HG03095 (cell line): ENCODE measurements at regions not wholly inside any gene's neighbourhood (a gene's known extent, or its start where the extent isn't known, plus 50 kb on each side); places are given as distances from the start of the nearest gene placed in this dataset.

Source experiments
- ATAC-seq: cut with Tn5 transposase; IDR thresholded peaks from one replicate; pipeline ENCODE4 v1.9.1; 2021; ENCODE audit warnings: moderate library complexity; ENCODE audit not compliant: unreplicated experiment

DNA sequence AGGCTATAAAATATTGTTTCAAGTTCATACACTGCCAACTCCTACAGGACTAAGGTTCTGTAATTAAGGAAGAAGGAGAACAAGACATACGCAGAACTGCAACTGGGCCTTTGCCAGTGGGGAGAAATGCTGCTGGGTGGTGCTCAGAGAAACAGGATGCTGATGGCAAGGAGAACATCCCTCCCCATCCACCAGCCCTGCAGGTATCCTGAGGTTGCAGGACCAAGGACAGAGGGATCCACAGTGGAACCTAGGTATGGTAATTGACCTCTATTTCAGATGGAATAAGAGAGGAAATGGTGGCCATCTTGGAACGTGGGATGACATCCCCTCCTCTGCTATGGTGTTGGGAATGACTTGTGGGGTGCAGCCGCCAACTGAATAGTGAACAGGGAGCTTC, 206.3 kb upstream of the S1PR3 start:
- ATAC-seq = no peak

DNA sequence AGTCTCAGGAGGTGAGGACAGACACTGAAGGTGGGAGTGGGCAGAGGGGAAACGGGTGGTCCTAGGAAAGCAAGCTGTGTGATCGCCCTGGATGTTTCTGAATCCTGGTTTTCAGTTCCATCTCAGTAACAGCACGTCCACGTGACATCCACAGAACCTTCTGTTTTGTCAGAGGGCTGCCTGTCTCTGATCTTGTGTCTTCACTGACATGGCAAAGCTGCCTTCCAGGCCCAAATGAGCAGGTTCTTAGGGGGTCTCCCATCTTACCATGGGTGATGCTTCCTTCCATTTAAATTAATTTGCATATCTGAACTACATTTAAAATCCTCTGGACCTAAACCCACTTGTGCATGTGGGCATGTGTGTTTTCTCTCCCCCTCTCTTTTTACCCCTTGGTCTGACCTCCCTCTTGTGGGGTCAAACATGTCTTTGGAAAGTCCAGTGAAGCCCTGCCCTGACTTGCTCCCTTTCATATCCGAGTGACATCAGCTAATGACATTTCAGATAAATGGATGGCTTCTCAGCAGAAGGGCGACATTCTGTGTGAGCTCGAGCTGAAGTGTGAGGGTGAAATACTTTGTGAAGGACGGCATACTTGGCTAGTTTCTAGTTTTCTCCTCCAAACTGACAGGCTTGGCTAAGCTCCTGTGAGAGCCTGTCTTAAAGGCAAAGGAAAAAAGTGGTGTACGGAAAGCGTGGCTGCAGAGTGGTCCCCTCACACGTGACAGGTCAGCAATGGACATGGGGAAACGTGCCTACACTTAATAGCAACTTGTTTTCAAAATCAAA, 204.8 kb upstream of the S1PR3 start:
- no peak for ATAC-seq

DNA sequence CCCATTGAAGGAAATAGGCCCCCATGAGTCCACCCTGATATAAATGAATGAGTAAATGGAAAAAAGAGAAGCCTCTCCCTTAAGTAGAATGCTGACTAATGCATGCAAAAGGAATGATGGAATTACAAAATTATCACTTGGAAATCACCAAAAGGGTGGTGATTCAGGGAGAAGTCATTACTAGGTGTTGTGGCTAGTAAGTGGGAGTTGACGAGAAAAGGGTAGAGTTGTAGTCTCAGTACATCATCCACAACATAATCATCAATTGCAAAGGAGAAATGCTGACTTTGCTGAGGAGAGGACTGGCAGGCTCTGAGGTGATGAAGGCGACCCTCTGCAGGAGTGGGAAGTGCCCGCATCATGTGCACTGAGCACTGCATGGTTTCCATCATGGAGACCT, 201.5 kb upstream of the S1PR3 start:
- no peak for ATAC-seq

DNA sequence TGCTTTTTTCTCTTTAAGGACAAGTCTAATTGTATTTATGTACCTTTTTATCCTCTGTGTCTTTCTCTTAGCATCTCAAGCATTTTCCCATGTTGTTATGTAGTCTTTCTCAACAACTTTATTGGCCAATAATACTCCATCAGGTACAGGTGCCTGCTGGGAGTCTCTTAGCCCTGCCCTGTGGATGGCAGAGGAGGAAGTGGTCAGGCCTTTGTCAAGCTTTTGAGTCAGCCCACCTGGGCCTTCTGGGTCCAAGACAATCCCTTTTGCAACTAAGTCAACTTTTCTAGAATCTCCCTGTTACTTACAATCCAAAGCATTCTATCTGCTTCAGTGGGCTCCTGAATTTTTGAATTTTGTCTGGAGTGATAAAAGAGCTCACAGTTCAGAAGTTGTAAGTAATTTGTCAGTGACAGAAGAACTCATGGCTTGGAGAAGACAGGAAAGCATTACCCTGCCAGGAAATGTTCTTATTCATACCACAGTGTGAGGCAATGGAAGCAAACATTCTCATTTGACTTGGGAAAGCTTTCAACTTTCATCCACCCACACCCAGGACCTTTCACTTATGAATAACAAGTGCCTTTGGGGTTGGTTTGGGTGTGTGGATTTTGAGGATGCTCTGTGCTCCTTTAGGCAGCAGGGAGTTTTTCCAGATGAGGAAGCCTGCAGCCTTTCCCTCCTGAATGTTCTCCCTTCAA, 200.0 kb upstream of the S1PR3 start:
- ATAC-seq = no peak

DNA sequence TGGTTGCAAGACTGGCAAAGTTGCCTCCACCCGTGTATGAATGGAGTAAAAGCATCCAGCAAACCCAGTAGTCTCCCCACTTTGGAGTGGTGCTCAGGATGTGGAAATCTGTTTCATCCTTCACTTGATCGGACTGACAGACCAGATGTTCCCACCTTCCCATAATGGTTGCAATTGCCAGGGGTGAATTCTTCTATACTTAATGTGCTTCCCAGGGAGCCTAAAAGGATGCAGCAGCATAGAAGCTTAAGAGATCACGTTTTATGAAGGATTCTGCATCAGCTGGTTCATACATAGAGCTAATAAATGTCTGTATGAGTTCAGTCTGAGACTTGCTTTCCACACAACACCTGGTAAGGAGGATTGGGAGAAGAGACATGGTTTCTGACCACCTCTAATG, 198.8 kb upstream of the S1PR3 start:
- no peak for ATAC-seq

DNA sequence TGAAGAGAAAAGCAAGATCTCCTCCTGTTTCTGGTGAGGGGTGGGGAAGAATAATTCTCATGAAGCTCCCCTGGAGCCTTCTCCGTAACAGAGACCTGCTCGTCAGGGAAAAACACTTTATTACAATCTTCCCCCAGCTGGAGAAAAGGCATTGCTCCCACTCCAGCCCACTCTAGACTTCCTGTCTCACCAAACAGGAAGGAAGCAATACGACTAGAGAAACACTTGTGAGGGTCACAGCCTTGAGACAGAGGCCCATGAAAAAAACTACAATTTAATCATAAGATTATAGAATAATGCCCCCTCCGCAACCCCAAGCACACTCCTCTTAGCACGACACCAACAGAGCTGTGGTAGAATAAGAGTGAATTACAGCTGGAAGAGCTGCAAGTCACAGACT, 197.2 kb upstream of the S1PR3 start:
- ATAC-seq = no peak

DNA sequence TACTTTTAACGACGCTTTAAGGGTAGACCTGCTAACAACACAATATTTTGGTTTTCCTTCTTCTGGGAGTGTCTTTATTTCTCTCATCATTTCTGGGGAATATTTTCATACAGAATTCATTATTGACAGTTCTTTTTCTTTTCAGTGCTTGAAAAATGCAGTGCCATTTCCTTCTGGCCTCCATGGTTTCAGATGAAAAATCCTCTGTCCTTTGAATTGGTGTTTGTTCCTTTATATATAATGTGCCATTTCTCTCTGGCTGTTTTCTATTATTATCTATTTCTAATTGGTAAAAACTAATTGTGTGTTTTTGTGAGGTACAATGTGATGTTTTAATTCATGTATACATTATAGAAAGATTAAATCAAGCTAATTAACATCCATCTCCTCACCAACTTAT, 194.3 kb upstream of the S1PR3 start:
- ATAC-seq = no peak

DNA sequence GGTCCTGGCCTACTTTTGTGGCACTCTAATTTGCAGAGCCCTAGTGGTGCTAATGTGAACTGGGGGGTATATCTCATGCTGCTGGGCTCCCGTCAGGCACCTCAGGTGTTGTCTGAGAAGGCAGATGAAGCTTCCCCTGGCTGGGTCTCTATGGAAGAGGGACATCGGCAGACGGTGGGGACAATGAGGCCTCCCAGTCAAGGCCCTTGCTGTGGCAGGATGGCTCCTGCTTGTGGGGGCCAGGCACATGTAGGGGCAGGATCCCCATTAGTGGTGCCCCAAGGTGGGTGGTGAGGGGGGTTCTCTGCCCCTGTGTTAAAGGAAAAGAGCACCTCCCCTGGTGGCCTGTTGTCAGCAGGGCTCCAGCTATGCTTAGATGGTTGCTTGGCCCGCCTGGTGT, 192.8 kb upstream of the S1PR3 start:
- no peak for ATAC-seq

DNA sequence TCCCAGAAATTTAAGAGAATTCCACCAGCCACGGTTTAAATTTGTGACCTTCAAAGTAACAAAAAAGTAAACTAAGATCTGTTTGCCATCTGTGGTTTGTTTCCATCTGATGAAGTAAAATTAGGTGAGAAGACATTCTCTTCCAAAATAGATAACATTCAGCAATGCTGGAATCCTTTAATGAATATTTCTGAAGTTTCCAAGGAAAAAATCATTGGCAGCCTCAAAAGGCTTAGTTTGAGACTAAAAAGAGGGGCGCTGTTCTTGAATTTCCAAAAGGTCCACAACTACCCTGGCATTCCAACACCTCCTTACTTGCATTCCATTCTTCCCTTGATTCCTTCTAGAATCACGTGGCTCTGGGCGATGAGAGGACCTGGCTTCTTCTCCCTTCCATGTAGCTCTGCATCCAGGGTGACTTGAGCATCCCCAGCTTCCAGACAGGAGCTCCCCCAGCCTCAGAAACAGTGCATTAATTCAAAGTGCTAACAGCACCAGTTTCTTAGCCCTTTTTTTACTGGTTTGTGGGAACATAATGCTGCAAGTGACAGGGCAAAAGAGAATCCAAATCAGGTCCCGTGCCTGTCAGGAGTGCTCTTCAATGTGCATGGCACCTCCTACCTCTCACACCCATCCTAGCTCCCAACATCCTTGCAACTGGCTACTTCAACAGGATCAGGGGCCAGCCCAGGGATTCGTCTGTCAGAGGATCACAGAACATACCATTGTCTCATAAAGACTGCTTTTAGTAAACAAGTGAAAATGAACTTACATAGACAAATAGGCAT, 191.5 kb upstream of the S1PR3 start:
- no peak for ATAC-seq

DNA sequence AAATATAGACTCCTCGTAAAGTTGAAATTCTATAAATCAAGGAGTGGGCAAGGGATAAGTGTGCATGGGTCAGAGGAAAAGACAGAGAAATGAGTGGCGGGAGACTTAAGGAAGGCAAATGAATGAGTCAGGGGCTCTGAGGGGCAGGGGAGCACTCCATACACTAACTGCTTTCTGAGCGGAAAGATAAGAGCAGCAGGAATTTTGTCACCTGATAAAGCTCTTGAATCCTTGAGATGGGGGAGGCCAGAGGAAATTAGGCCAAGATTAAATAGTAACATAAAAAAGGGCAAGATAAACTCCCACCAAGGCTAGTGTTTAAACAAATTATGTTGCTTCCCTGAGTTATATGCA, 191.0 kb upstream of the S1PR3 start:
- ATAC-seq = no peak

DNA sequence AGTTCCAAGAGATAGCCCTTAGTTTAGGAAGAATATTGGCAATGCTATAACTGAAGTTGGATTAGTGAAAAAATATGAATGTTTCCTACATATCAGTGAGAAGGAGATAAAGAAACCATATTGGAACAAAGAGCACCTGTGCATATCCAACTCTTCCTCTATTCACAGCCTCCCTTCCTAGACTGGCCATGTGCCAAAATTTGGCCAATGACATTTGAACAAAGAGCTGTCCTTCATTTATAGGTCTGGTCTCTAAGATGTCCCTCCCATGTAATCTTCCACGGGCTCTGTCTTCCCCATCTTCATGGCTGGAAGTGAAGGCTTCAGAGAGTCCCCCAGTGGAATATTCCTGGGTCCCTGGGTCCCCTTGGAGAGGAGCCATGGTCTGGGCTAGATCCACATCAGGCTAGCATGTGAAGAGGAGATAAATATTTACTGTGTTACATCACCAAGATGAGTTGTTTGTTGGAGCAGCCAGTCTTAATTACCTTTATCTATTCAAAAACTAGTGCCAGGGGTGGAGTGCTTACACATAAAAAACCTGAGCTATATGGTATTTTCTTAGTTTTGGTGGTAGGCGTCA, 190.0 kb upstream of the S1PR3 start:
- no peak for ATAC-seq

DNA sequence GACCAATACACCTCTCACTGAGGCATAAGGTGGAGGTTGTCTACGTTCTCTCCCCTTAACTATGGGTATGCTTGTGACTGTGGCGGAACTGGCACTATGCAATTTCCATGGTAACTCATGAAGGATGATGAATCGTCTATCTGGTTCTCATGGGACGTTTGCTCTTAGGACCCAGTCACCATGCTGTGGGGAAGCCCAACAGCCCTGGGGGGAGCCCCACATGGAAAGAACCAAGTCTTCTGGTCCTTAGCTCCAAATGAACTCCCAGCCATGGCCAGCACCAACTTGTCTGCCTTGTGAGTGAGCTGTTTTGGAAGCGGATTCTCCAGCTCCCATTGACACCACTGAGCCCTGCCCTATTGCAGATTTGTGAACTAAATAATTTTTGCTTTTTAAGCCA, 188.7 kb upstream of the S1PR3 start:
- no peak for ATAC-seq

DNA sequence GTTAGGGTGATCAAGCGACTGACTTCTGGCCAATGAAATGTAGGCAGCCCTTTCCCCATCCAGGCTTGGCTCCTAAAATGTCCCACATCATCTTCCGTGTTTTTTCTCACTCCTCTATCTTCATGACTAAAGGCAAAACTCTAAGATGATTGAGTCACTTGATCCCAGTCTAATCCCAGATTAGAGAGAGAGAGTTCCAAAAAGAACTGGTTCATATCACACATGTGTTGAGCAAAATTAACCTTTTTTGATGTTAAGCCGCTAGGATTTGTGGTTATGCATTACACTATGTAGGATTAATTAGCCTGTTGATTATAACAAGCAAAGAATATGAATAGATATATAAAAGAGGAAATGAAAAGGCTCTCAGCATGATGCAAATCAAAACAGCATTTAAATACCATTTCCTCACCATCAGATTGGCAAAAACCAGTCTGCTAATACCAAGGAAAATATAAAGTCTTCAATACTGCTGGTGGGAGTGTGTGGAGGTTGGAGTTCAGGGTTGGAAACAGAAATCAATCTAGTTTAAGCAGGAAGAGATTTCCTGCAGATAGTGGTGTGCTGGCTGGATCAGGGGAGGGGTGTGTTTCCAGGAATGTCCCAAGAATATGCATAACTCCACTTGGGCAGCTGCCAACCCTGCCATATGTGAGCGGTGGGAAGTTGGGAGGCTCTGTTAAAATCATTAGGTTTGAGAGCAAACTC, 187.6 kb upstream of the S1PR3 start:
- ATAC-seq = no peak

DNA sequence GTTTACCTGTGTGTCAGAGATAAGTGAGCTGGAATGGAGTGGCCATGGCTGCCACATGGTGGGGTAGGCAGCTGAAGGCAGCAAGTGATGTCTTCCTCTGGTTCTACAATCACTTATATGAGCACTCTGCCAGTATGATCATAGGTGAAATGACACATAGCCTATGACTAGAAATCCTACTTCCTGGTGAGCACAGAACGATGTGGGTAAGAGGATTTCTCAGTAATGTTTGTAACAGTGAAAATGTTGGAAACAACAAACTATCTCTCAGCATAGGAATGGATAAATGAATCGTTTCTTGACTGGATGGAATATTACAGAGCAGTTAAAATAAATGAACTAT, 187.0 kb upstream of the S1PR3 start:
- no peak for ATAC-seq

DNA sequence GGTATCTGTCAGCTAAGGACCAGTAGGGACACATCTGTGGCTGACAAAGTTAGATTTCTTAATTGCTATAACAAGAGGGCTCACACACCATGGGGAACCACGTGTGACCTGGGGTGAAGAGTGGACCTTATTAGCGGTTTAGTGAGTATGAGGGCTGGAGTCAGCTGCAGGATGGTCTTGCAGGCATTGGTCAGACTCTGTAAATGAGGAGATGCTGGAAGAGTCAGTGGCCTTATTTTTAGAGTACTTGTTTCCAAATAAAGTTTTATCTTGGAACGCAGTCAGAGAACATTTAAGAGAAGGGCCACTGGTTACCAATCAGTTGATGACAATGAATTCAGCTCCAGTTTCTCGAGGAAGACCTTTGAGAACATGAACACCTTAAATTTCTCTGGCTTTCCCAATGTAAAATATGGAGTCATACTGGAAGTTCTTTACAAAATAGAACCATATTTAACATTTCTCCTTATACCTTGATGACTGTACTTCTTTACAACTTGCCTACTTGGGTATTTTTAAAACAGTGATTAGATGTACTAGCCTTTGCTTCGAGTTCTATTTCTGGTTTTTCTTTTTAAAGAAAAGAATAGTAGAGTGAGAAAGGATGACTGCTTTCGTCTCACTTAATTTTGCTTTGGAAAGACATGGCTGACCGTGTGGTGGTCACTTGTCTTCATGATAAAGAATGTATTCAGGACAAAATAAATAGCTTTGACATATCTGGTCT, 185.9 kb upstream of the S1PR3 start:
- no peak for ATAC-seq

DNA sequence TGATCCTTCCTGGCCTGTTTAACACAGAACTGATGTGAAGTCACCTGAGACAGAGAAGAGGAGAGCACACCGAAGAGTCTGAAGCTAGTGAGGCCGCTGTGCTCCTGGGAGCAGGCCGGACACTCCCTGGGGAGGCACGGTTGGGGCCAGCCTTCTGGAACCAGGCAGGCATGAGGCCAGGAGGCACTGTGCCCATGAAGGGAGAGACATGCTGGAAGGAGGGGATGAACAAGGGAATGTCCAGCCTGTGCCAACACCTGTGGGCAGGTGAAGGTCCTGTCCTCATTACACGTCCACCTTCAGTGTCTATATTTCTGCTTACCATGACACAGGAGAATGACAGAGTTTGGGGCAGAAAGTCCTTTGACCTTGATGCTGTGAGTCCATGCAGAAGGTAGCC, 183.8 kb upstream of the S1PR3 start:
- ATAC-seq = no peak

DNA sequence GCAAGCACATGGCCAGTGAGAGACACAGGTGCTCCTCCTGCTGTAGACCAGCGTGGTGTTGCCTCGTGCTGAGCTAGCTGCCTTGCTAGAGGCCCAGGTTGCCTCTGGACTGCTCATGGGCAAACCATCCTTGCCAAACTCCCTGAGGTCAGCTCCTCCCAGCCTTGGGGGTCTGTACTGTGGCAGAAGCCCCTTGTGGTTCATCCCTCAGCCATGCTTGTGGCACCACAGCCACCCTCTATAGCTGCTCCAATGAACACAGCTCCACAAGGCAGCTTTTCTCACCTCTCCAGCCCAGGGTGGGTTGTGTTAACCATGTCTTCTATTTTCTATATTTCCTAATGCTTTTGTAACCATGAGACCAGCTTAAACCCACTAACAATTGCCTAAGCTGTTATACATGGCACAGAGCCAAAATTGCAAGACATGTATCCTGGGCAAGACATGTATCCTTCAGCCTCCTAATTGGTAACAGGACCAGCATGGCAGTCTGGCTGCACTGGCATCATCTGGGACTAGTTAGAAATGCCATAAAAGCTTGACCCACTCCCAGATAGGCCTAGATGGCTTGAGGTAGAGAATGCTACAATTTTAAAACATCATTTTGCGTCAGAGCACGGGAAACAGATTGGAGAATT, 183.1 kb upstream of the S1PR3 start:
- ATAC-seq = no peak

DNA sequence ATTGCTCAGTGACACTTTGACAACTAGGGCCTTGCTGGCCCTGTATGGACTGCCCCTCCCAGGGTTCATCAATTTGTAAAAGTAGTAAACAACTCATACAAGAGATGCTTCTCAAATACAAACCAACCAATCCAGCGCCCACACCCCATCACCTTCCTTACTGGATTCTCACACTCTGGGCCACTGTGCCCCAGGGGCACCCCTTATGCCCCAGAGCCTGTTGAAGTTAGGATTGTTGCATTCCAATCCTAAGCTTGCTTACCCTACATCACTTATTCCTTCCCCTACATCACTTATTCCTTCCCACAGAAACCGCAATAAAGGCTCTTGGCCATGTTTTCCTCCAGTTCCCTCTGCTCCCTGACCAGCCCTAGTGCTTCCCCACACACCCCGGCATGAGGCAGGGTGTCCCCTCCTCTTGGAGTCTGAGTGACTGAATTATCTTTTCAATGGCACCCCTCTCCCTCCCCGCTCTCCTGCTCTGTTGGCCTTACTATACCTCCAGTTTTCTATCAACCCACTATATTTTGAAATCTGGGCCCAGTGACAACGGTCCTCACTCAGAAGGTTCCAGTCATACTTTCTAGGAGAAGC, 182.4 kb upstream of the S1PR3 start:
- no peak for ATAC-seq

DNA sequence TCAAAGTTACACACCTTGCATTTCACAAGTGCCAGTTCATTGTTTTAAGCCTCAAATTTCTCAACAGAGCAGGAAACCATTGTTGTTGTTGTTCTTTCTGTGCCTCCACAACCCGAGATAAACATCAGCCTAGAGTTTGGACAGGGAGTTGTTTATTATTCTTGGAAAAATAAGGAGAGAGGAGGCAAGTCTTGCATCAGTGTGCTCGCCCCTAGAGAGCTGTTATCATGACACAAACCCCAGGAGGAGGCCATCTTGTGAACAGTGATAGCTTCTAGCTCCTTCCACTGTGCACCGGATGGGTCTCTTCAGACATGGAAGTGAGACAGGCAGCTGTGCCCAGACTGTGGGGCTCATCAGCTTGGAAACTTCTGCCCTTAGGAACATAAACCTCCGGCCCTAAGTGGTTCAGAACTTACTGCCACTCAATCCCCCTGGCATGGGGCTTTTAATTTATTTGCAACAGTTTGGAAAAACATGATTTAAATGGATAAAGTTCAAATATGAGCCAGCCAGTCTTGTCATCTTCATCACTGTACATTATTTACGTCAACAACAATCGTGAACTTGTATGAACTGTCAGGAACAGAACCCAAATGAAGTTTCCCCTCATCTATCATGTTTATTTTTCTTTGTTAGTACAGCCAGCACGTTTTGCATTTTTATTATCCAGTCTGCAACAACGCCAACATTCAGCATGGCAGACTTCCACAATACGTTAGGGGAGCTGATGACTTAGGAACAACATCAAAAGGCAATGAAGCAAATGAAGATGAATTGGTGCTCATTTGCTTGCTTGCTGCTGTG, 181.7 kb upstream of the S1PR3 start:
- no peak for ATAC-seq
